ENCODE measurements at regions not wholly inside any gene's neighbourhood (a gene's known extent, or its start where the extent isn't known, plus 50 kb on each side); places are given as distances from the start of the nearest gene placed in this dataset.

DNA sequence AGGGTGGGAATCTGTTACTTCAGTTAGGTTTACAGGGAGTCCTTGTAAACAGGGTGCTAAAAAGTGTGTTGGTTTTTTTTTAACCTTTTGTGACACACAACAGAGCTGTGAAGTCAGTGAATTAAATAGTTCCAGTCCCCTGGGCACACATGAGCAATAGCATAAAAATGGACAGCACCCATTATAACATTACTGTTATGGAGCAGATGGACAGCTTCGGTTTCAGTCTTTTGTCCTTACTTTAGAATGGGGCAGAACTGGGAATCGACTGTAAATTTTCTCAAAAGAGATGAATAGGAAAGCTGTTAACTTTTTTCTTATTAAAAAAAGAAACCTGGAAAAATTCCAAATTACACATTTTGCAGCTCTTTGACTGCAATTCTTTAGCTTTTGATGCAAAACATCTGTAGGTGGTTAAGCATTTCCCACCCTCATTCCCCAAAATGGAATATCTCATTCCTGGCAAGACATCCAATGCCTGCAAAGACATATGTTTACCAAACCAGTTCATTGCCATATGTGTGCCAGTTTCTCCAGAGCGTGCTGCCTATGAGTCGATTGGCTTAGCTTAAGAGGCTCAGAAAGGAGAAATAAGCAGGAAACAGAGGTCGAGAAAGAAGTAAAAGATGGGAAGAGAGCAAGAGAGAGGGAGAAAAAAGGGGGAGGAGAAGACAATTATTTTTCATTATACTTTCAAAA, 212.3 kb upstream of the TMEM161B start:
- Mint-ChIP-seq H3K27ac (no peak overlapping the region), H3K36me3 (no peaks in the 10 kb centered on the region), H3K9me3 (no peaks in the 10 kb centered on the region), H3K4me1 (no peaks in the 10 kb centered on the region), H3K27me3 (peaks cover 15 to 21% of the 10 kb centered on the region in 2 donors), H3K4me3 (no peak overlapping the region)
- DNase-seq, result no peak
- ChIA-PET CTCF (no interaction called here), POLR2A (interaction anchor here in 1 of 2 donors (0.5 kb wide), 1 partner anchor 388 kb away, joined by 4 read pairs; no protein-coding TSS in a partner anchor)
- H3K4me3 ChIP-seq (ENCODE audit: control insufficient read depth in 1 of 2, extremely low read depth in 1 of 2, low read length in 1 of 2), result no peak overlapping the region
- H3K27me3 ChIP-seq (replicated peaks in 1 of 2; ENCODE audit: control insufficient read depth in 2 of 2, extremely low read depth in 1 of 2, insufficient read depth in 2 of 2, low read length in 1 of 2), result no peaks in the 10 kb centered on the region
- H3K9me3 ChIP-seq, result no peaks in the 10 kb centered on the region
- no peaks in the 10 kb centered on the region for H3K4me1 ChIP-seq (ENCODE audit: control insufficient read depth in 1 of 2, extremely low read depth in 1 of 2, insufficient read depth in 2 of 2, low read length in 2 of 2)
- no peak for ATAC-seq (replicated peaks in 1 of 4)
- no CpG with 5 or more reads among the region's 5 CpGs for WGBS (ENCODE audit: insufficient coverage)
- no peaks in the 10 kb centered on the region for H3K36me3 ChIP-seq (ENCODE audit: control insufficient read depth in 2 of 2, extremely low read depth in 1 of 2, insufficient read depth in 1 of 2, low read length in 1 of 2)
- no peak overlapping the region for H3K27ac ChIP-seq (ENCODE audit: low read length)

GRCh38 chr5:88480245-88480644, 211.6 kb upstream of the TMEM161B start:
- Mint-ChIP-seq H3K27me3 (peaks cover 15 to 22% of the 10 kb centered on the region in 2 donors), H3K36me3 (no peaks in the 10 kb centered on the region), H3K4me3 (no peak overlapping the region), H3K27ac (no peak overlapping the region), H3K4me1 (no peaks in the 10 kb centered on the region), H3K9me3 (no peaks in the 10 kb centered on the region)
- ChIA-PET CTCF (no interaction called here), POLR2A (no interaction called here)
- ATAC-seq (replicated peaks in 1 of 4) (no peak), DNase-seq (no peak)
- no peaks in the 10 kb centered on the region for H3K9me3 ChIP-seq
- H3K27me3 ChIP-seq (replicated peaks in 1 of 2; ENCODE audit: control insufficient read depth in 2 of 2, extremely low read depth in 1 of 2, insufficient read depth in 2 of 2, low read length in 1 of 2), result no peaks in the 10 kb centered on the region
- no peaks in the 10 kb centered on the region for H3K36me3 ChIP-seq (ENCODE audit: control insufficient read depth in 2 of 2, extremely low read depth in 1 of 2, insufficient read depth in 1 of 2, low read length in 1 of 2)
- 71% methylated on average over 1 of the region's 4 CpGs for WGBS (ENCODE audit: insufficient coverage)
- no peaks in the 10 kb centered on the region for H3K4me1 ChIP-seq (ENCODE audit: control insufficient read depth in 1 of 2, extremely low read depth in 1 of 2, insufficient read depth in 2 of 2, low read length in 2 of 2)
- H3K27ac ChIP-seq (ENCODE audit: low read length), result no peak overlapping the region
- H3K4me3 ChIP-seq (ENCODE audit: control insufficient read depth in 1 of 2, extremely low read depth in 1 of 2, low read length in 1 of 2), result no peak overlapping the region

DNA sequence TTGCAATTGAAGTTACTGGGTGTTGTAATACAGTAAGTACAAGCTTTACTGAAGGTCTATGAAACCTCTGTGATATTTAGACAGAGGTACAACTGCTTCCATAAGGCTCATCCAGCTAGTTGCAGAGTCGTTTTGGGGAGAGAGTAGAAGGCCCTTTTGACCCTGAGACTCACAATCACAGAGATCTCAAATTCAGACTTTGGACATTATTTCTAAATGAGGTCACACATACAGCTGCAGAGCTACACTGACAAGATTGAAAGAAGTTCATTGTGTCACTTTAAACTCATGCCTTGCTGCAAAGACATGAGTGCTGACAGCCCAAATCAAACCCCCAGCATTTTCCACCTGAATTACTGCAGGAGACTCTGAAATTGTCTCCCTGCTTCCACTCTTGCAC, 205.9 kb upstream of the TMEM161B start:
- H3K27me3 ChIP-seq (replicated peaks in 1 of 2; ENCODE audit: control insufficient read depth in 2 of 2, extremely low read depth in 1 of 2, insufficient read depth in 2 of 2, low read length in 1 of 2), result no peaks in the 10 kb centered on the region
- ATAC-seq (replicated peaks in 1 of 4) (no peak), DNase-seq (no peak)
- peaks cover 2% of the 10 kb centered on the region for H3K9me3 ChIP-seq
- Mint-ChIP-seq H3K9me3 (peaks cover 0 to 7% (median 4%) of the 10 kb centered on the region in 3 donors), H3K4me3 (no peak overlapping the region), H3K36me3 (no peaks in the 10 kb centered on the region), H3K27me3 (peaks cover 11 to 25% of the 10 kb centered on the region in 2 donors), H3K27ac (no peak overlapping the region), H3K4me1 (no peaks in the 10 kb centered on the region)
- CTCF ChIA-PET, result no interaction called here
- no peak overlapping the region for H3K4me3 ChIP-seq (ENCODE audit: control insufficient read depth in 1 of 2, extremely low read depth in 1 of 2, low read length in 1 of 2)
- H3K27ac ChIP-seq (ENCODE audit: low read length), result no peak overlapping the region
- POLR2A ChIA-PET, result no interaction called here
- no peaks in the 10 kb centered on the region for H3K36me3 ChIP-seq (ENCODE audit: control insufficient read depth in 2 of 2, extremely low read depth in 1 of 2, insufficient read depth in 1 of 2, low read length in 1 of 2)
- WGBS (ENCODE audit: insufficient coverage), result no CpG with 5 or more reads among the region's 1 CpG
- H3K4me1 ChIP-seq (ENCODE audit: control insufficient read depth in 1 of 2, extremely low read depth in 1 of 2, insufficient read depth in 2 of 2, low read length in 2 of 2), result no peaks in the 10 kb centered on the region

DNA sequence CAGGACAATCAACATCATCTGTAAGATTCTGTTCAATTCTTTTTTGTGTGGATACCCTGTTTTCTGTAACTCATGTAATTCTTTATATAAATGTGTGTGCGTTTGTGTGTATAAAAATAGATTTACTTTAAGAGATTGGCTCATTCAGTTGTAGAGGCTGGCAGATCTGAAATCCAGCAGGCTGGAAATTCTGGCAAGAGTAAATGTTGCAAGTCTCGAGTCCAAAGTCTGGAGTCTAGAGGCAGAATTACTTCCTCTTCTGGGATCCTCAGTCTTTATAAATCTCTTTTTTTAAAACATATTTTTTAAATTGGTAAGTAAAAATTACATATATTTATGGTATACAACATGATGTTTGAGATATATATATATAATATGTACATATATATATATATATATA, 202.1 kb upstream of the TMEM161B start:
- no peak overlapping the region for H3K27ac ChIP-seq (ENCODE audit: low read length)
- H3K27me3 ChIP-seq (replicated peaks in 1 of 2; ENCODE audit: control insufficient read depth in 2 of 2, extremely low read depth in 1 of 2, insufficient read depth in 2 of 2, low read length in 1 of 2), result no peaks in the 10 kb centered on the region
- no peaks in the 10 kb centered on the region for H3K4me1 Mint-ChIP-seq
- no peaks in the 10 kb centered on the region for H3K4me1 ChIP-seq (ENCODE audit: control insufficient read depth in 1 of 2, extremely low read depth in 1 of 2, insufficient read depth in 2 of 2, low read length in 2 of 2)
- no peaks in the 10 kb centered on the region for H3K36me3 Mint-ChIP-seq
- no peak overlapping the region for H3K27ac Mint-ChIP-seq
- CTCF ChIA-PET, result no interaction called here
- WGBS (ENCODE audit: insufficient coverage), result no CpG with 5 or more reads among the region's 2 CpGs
- ATAC-seq (replicated peaks in 1 of 4) (no peak), DNase-seq (no peak)
- no peaks in the 10 kb centered on the region for H3K36me3 ChIP-seq (ENCODE audit: control insufficient read depth in 2 of 2, extremely low read depth in 1 of 2, insufficient read depth in 1 of 2, low read length in 1 of 2)
- H3K27me3 Mint-ChIP-seq, result peaks cover 7 to 30% of the 10 kb centered on the region in 2 donors
- no peak overlapping the region for H3K4me3 ChIP-seq (ENCODE audit: control insufficient read depth in 1 of 2, extremely low read depth in 1 of 2, low read length in 1 of 2)
- H3K9me3 ChIP-seq, result peaks cover 2% of the 10 kb centered on the region
- POLR2A ChIA-PET, result no interaction called here
- peaks cover 0 to 7% (median 4%) of the 10 kb centered on the region in 3 donors for H3K9me3 Mint-ChIP-seq
- H3K4me3 Mint-ChIP-seq, result no peak overlapping the region

DNA sequence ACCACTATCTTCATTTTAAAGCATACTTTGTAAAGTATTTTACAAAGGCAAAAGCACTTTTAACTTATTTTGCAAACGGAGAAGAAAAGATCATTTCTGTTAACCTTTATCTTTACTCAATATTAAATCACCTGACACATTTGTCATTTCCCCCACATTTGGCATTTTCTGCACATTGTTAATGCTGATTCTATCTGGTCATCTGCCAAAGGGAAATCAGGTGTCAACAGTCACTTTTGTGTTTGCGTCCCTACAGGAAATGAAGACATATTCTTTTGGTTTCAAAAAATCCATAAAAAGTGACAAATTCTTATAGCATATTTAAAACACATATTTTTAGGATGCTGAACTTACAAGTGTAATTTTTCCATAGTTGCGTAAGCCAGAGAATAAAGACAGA, 191.3 kb upstream of the TMEM161B start:
- 100% methylated on average over 1 of the region's 3 CpGs for WGBS (ENCODE audit: insufficient coverage)
- no peak for ATAC-seq (replicated peaks in 1 of 4)
- H3K27me3 Mint-ChIP-seq, result peaks cover 4 to 16% of the 10 kb centered on the region in 2 donors
- H3K4me3 ChIP-seq (ENCODE audit: control insufficient read depth in 1 of 2, extremely low read depth in 1 of 2, low read length in 1 of 2), result no peak overlapping the region
- no peaks in the 10 kb centered on the region for H3K9me3 Mint-ChIP-seq
- no peak overlapping the region for H3K27ac ChIP-seq (ENCODE audit: low read length)
- H3K4me3 Mint-ChIP-seq, result no peak overlapping the region
- no peak overlapping the region for H3K27ac Mint-ChIP-seq
- no peaks in the 10 kb centered on the region for H3K36me3 Mint-ChIP-seq
- no peak for DNase-seq
- no peaks in the 10 kb centered on the region for H3K4me1 ChIP-seq (ENCODE audit: control insufficient read depth in 1 of 2, extremely low read depth in 1 of 2, insufficient read depth in 2 of 2, low read length in 2 of 2)
- no peaks in the 10 kb centered on the region for H3K36me3 ChIP-seq (ENCODE audit: control insufficient read depth in 2 of 2, extremely low read depth in 1 of 2, insufficient read depth in 1 of 2, low read length in 1 of 2)
- no peaks in the 10 kb centered on the region for H3K27me3 ChIP-seq (replicated peaks in 1 of 2; ENCODE audit: control insufficient read depth in 2 of 2, extremely low read depth in 1 of 2, insufficient read depth in 2 of 2, low read length in 1 of 2)
- H3K4me1 Mint-ChIP-seq, result no peaks in the 10 kb centered on the region
- ChIA-PET POLR2A (no interaction called here), CTCF (no interaction called here)
- H3K9me3 ChIP-seq, result no peaks in the 10 kb centered on the region

DNA sequence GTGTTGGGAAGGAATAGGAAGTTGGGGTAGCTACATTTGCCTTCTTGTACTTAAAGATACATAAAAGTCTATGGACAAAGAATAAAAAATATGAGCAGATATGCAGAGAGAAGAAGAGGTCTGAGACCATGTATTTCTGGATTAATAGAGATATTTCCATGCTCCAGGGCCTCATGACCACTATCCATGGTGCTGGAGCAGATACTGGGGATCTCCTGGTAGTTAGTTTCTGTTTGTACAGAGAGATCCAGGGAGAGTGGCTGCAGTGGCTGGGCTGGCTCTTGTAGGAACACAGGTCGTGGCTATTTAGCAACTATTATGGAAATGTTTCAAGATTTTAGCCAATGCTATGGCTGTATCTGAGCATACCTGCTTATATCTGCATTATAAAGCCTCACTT, 184.2 kb upstream of the TMEM161B start:
- H3K36me3 Mint-ChIP-seq, result no peaks in the 10 kb centered on the region
- H3K27me3 Mint-ChIP-seq, result peaks cover 9% of the 10 kb centered on the region in 2 donors
- no peak for DNase-seq
- H3K27me3 ChIP-seq (replicated peaks in 1 of 2; ENCODE audit: control insufficient read depth in 2 of 2, extremely low read depth in 1 of 2, insufficient read depth in 2 of 2, low read length in 1 of 2), result no peaks in the 10 kb centered on the region
- H3K9me3 Mint-ChIP-seq, result no peaks in the 10 kb centered on the region
- no peaks in the 10 kb centered on the region for H3K36me3 ChIP-seq (ENCODE audit: control insufficient read depth in 2 of 2, extremely low read depth in 1 of 2, insufficient read depth in 1 of 2, low read length in 1 of 2)
- H3K4me3 ChIP-seq (ENCODE audit: control insufficient read depth in 1 of 2, extremely low read depth in 1 of 2, low read length in 1 of 2), result no peak overlapping the region
- no peak overlapping the region for H3K27ac Mint-ChIP-seq
- H3K4me1 ChIP-seq (ENCODE audit: control insufficient read depth in 1 of 2, extremely low read depth in 1 of 2, insufficient read depth in 2 of 2, low read length in 2 of 2), result no peaks in the 10 kb centered on the region
- no peak for ATAC-seq (replicated peaks in 1 of 4)
- no peaks in the 10 kb centered on the region for H3K9me3 ChIP-seq
- CTCF ChIA-PET, result no interaction called here
- no CpG with 5 or more reads among the region's 1 CpG for WGBS (ENCODE audit: insufficient coverage)
- POLR2A ChIA-PET, result no interaction called here
- H3K4me1 Mint-ChIP-seq, result no peaks in the 10 kb centered on the region
- no peak overlapping the region for H3K4me3 Mint-ChIP-seq
- no peak overlapping the region for H3K27ac ChIP-seq (ENCODE audit: low read length)

- Mint-ChIP-seq H3K4me1 (no peaks in the 10 kb centered on the region), H3K4me3 (no peak overlapping the region), H3K36me3 (no peaks in the 10 kb centered on the region), H3K27ac (no peak overlapping the region), H3K27me3 (peaks cover 8 to 9% of the 10 kb centered on the region in 2 donors), H3K9me3 (no peaks in the 10 kb centered on the region)
- Histone ChIP-seq H3K36me3 (ENCODE audit: control insufficient read depth in 2 of 2, extremely low read depth in 1 of 2, insufficient read depth in 1 of 2, low read length in 1 of 2) (no peaks in the 10 kb centered on the region), H3K9me3 (no peaks in the 10 kb centered on the region), H3K4me1 (ENCODE audit: control insufficient read depth in 1 of 2, extremely low read depth in 1 of 2, insufficient read depth in 2 of 2, low read length in 2 of 2) (no peaks in the 10 kb centered on the region), H3K27ac (ENCODE audit: low read length) (no peak overlapping the region), H3K4me3 (ENCODE audit: control insufficient read depth in 1 of 2, extremely low read depth in 1 of 2, low read length in 1 of 2) (no peak overlapping the region), H3K27me3 (replicated peaks in 1 of 2; ENCODE audit: control insufficient read depth in 2 of 2, extremely low read depth in 1 of 2, insufficient read depth in 2 of 2, low read length in 1 of 2) (no peaks in the 10 kb centered on the region)
- POLR2A ChIA-PET, result no interaction called here
- CTCF ChIA-PET, result no interaction called here
- no peak for DNase-seq
- no CpG with 5 or more reads among the region's 2 CpGs for WGBS (ENCODE audit: insufficient coverage)
- ATAC-seq (replicated peaks in 1 of 4), result no peak
Measured at GRCh38 chr5:88450239-88450638, 181.6 kb upstream of the TMEM161B start.

Data from T-cell (primary cell).